ENCODE measurements at regions not wholly inside any gene's neighbourhood (a gene's known extent, or its start where the extent isn't known, plus 50 kb on each side); places are given as distances from the start of the nearest gene placed in this dataset.
A peak's percentile ranks its signal among the peaks of the same experiment; 100 is the strongest.

- Histone ChIP-seq H3K27me3 (no peaks in the 10 kb centered on the region), H3K4me3 (no peak overlapping the region), H3K9me3 (no peaks in the 10 kb centered on the region), H3K36me3 (no peaks in the 10 kb centered on the region), H3K4me1 (no peaks in the 10 kb centered on the region), H3K27ac (no peak overlapping the region)
- DNase-seq (no peak), ATAC-seq (ENCODE audit: low FRiP score in 2 of 2) (no peak)
- TF ChIP-seq POLR2AphosphoS5 (IDR thresholded peaks at IDR 0.05) (no peak), EP300 (IDR thresholded peaks at IDR 0.05) (no peak), POLR2A (IDR thresholded peaks at IDR 0.05) (no peak), CTCF (IDR thresholded peaks at IDR 0.05) (no peak)
- 79 to 96% methylated on average over 4 to 8 of the region's 8 CpGs for WGBS, 2 donors
These were observed 247.4 kb downstream of the ACTR3B start for GRCh38 chr7:153006911-153007310.

- TF ChIP-seq POLR2AphosphoS5 (IDR thresholded peaks at IDR 0.05) (no peak), POLR2A (IDR thresholded peaks at IDR 0.05) (no peak), EP300 (IDR thresholded peaks at IDR 0.05) (no peak), CTCF (IDR thresholded peaks at IDR 0.05) (no peak)
- no peaks in the 10 kb centered on the region for H3K36me3 ChIP-seq
- no peak overlapping the region for H3K27ac ChIP-seq
- no peaks in the 10 kb centered on the region for H3K27me3 ChIP-seq
- no peak overlapping the region for H3K4me3 ChIP-seq
- no peaks in the 10 kb centered on the region for H3K4me1 ChIP-seq
- DNase-seq (no peak), ATAC-seq (ENCODE audit: low FRiP score in 2 of 2) (no peak)
- WGBS, 2 donors, result 78 to 82% methylated on average over 10 of the region's 10 CpGs
- no peaks in the 10 kb centered on the region for H3K9me3 ChIP-seq
These were observed 250.9 kb downstream of the ACTR3B start for GRCh38 chr7:153010416-153010815.

- WGBS, 2 donors, result 78 to 79% methylated on average over 4 of the region's 4 CpGs
- ATAC-seq (ENCODE audit: low FRiP score in 2 of 2) (no peak), DNase-seq (no peak)
- no peaks in the 10 kb centered on the region for H3K4me1 ChIP-seq
- H3K4me3 ChIP-seq, result no peak overlapping the region
- no peak overlapping the region for H3K27ac ChIP-seq
- H3K9me3 ChIP-seq, result no peaks in the 10 kb centered on the region
- no peaks in the 10 kb centered on the region for H3K36me3 ChIP-seq
- TF ChIP-seq POLR2AphosphoS5 (IDR thresholded peaks at IDR 0.05), result no peak
- TF ChIP-seq POLR2A (IDR thresholded peaks at IDR 0.05), result no peak
- TF ChIP-seq EP300 (IDR thresholded peaks at IDR 0.05), result no peak
- TF ChIP-seq CTCF (IDR thresholded peaks at IDR 0.05), result no peak
- no peaks in the 10 kb centered on the region for H3K27me3 ChIP-seq
These were observed 252.7 kb downstream of the ACTR3B start for GRCh38 chr7:153012203-153012602.

- DNase-seq (peak in 1 of 2 donors; percentile 41), ATAC-seq (ENCODE audit: low FRiP score in 2 of 2) (no peak)
- H3K4me3 ChIP-seq, result no peak overlapping the region
- H3K36me3 ChIP-seq, result no peaks in the 10 kb centered on the region
- H3K9me3 ChIP-seq, result no peaks in the 10 kb centered on the region
- WGBS, 2 donors, result 51 to 61% methylated on average over 8 to 12 of the region's 14 CpGs
- H3K27ac ChIP-seq, result no peak overlapping the region
- TF ChIP-seq CTCF (IDR thresholded peaks at IDR 0.05) (no peak), POLR2A (IDR thresholded peaks at IDR 0.05) (no peak), EP300 (IDR thresholded peaks at IDR 0.05) (no peak), POLR2AphosphoS5 (IDR thresholded peaks at IDR 0.05) (no peak)
- H3K27me3 ChIP-seq, result no peaks in the 10 kb centered on the region
- no peaks in the 10 kb centered on the region for H3K4me1 ChIP-seq
These were observed 257.7 kb downstream of the ACTR3B start for GRCh38 chr7:153017223-153017622.

GRCh38 chr7:153021542-153021941 lies 262.0 kb downstream of the ACTR3B start:
- Histone ChIP-seq H3K27ac (no peak overlapping the region), H3K9me3 (no peaks in the 10 kb centered on the region), H3K27me3 (no peaks in the 10 kb centered on the region), H3K4me3 (no peak overlapping the region), H3K36me3 (no peaks in the 10 kb centered on the region), H3K4me1 (no peaks in the 10 kb centered on the region)
- no peak for ATAC-seq (ENCODE audit: low FRiP score in 2 of 2)
- TF ChIP-seq EP300 (IDR thresholded peaks at IDR 0.05), result no peak
- no peak for TF ChIP-seq POLR2A (IDR thresholded peaks at IDR 0.05)
- TF ChIP-seq CTCF (IDR thresholded peaks at IDR 0.05), result no peak
- no peak for DNase-seq
- WGBS, 2 donors, result 79 to 87% methylated on average over 6 of the region's 6 CpGs
